Immature natural killer cell (primary cell): ENCODE measurements at regions not wholly inside any gene's neighbourhood (a gene's known extent, or its start where the extent isn't known, plus 50 kb on each side); places are given as distances from the start of the nearest gene placed in this dataset.

Experiments
- DNase-seq, 3 donors: peaks; one replicate each; pipeline ENCODE4 v3.0.0; 2022; ENCODE audit warnings: mixed read lengths in 1 of 3
- H3K27ac Mint-ChIP-seq, 6 donors: one replicate each; pipeline ENCODE4 v1.8.0; 2020; ENCODE audit warnings: mixed read lengths in 6 of 6, mild to moderate bottlenecking in 5 of 6, inconsistent platforms in 4 of 6, moderate library complexity in 3 of 6
- H3K27me3 Mint-ChIP-seq, 3 donors: one replicate each; pipeline ENCODE4 v1.8.0; 2020 to 2021; ENCODE audit warnings: low read depth in 3 of 3, mild to moderate bottlenecking in 3 of 3, mixed read lengths in 3 of 3, moderate library complexity in 3 of 3, inconsistent platforms in 1 of 3
- H3K36me3 Mint-ChIP-seq, 3 donors: one replicate each; pipeline ENCODE4 v1.8.0; 2020; ENCODE audit warnings: mixed read lengths in 3 of 3, inconsistent platforms in 2 of 3, mild to moderate bottlenecking in 2 of 3
- H3K4me1 Mint-ChIP-seq, 2 donors: one replicate each; pipeline ENCODE4 v1.8.0; 2020; ENCODE audit warnings: inconsistent platforms in 2 of 2, mild to moderate bottlenecking in 2 of 2, mixed read lengths in 2 of 2, moderate library complexity in 1 of 2
- H3K4me3 Mint-ChIP-seq, 5 donors: one replicate each; pipeline ENCODE4 v1.8.0; 2020; ENCODE audit warnings: mild to moderate bottlenecking in 5 of 5, mixed read lengths in 5 of 5, inconsistent platforms in 3 of 5, moderate library complexity in 3 of 5
- H3K9me3 Mint-ChIP-seq, 6 donors: one replicate each; pipeline ENCODE4 v1.8.0; 2020; ENCODE audit warnings: mild to moderate bottlenecking in 6 of 6, mixed read lengths in 6 of 6, inconsistent platforms in 4 of 6, moderate library complexity in 3 of 6

GRCh38 chrX:5748586-5749150 is 480.0 kb downstream of the NLGN4X start:
- Mint-ChIP-seq H3K4me1 (no peaks in the 10 kb centered on the region), H3K27me3 (peaks cover 0 to 4% (median 0%) of the 10 kb centered on the region in 3 donors), H3K27ac (no peak overlapping the region), H3K36me3 (peaks cover 0 to 4% (median 0%) of the 10 kb centered on the region in 3 donors), H3K9me3 (peaks cover 6 to 19% (median 11%) of the 10 kb centered on the region in 6 donors), H3K4me3 (no peak overlapping the region)
- DNase-seq, result no peak

GRCh38 chrX:5746231-5746630 is 482.4 kb downstream of the NLGN4X start:
- no peak overlapping the region for H3K27ac Mint-ChIP-seq
- H3K9me3 Mint-ChIP-seq, result peaks cover 5 to 28% (median 14%) of the 10 kb centered on the region in 6 donors
- H3K36me3 Mint-ChIP-seq, result peaks cover 0 to 4% (median 0%) of the 10 kb centered on the region in 3 donors
- H3K4me1 Mint-ChIP-seq, result no peaks in the 10 kb centered on the region
- peaks cover 0 to 5% (median 0%) of the 10 kb centered on the region in 3 donors for H3K27me3 Mint-ChIP-seq
- no peak for DNase-seq
- no peak overlapping the region for H3K4me3 Mint-ChIP-seq

GRCh38 chrX:5733501-5733900 is 495.2 kb downstream of the NLGN4X start:
- peaks cover 6 to 30% (median 12%) of the 10 kb centered on the region in 6 donors for H3K9me3 Mint-ChIP-seq

GRCh38 chrX:5730556-5730955 is 498.1 kb downstream of the NLGN4X start:
- H3K9me3 Mint-ChIP-seq, result peaks cover 4 to 36% (median 17%) of the 10 kb centered on the region in 6 donors
- peaks cover 0 to 3% (median 0%) of the 10 kb centered on the region in 3 donors for H3K36me3 Mint-ChIP-seq
- H3K27ac Mint-ChIP-seq, result no peak overlapping the region
- DNase-seq, result no peak
- H3K27me3 Mint-ChIP-seq, result peaks cover 0 to 3% (median 2%) of the 10 kb centered on the region in 3 donors
- H3K4me3 Mint-ChIP-seq, result no peak overlapping the region
- H3K4me1 Mint-ChIP-seq, result no peaks in the 10 kb centered on the region

More at GRCh38 chrX:5733501-5733900, 495.2 kb downstream of the NLGN4X start:
- Mint-ChIP-seq H3K36me3 (peaks cover 0 to 3% (median 0%) of the 10 kb centered on the region in 3 donors), H3K27ac (no peak overlapping the region), H3K4me1 (no peaks in the 10 kb centered on the region), H3K4me3 (no peak overlapping the region), H3K27me3 (peaks cover 0 to 5% (median 5%) of the 10 kb centered on the region in 3 donors)
- DNase-seq, result no peak

GRCh38 chrX:5726224-5726623 is 502.4 kb downstream of the NLGN4X start:
- H3K27me3 Mint-ChIP-seq, result peaks cover 0 to 5% (median 2%) of the 10 kb centered on the region in 3 donors
- peaks cover 0 to 2% (median 0%) of the 10 kb centered on the region in 3 donors for H3K36me3 Mint-ChIP-seq
- no peak for DNase-seq
- no peak overlapping the region for H3K27ac Mint-ChIP-seq
- H3K9me3 Mint-ChIP-seq, result peaks cover 2 to 35% (median 16%) of the 10 kb centered on the region in 6 donors
- no peak overlapping the region for H3K4me3 Mint-ChIP-seq
- no peaks in the 10 kb centered on the region for H3K4me1 Mint-ChIP-seq

- peaks cover 0 to 2% (median 0%) of the 10 kb centered on the region in 3 donors for H3K27me3 Mint-ChIP-seq
Measured at GRCh38 chrX:5724123-5724522, 504.5 kb downstream of the NLGN4X start.

GRCh38 chrX:5718651-5719050 is 510.0 kb downstream of the NLGN4X start:
- DNase-seq, result no peak
- Mint-ChIP-seq H3K27me3 (peaks cover 0 to 4% (median 2%) of the 10 kb centered on the region in 3 donors), H3K9me3 (peaks cover 3 to 43% (median 15%) of the 10 kb centered on the region in 6 donors), H3K4me1 (no peaks in the 10 kb centered on the region), H3K27ac (no peak overlapping the region), H3K4me3 (no peak overlapping the region), H3K36me3 (no peaks in the 10 kb centered on the region)

More at GRCh38 chrX:5724123-5724522, 504.5 kb downstream of the NLGN4X start:
- DNase-seq, result no peak
- H3K9me3 Mint-ChIP-seq, result peaks cover 1 to 29% (median 16%) of the 10 kb centered on the region in 6 donors
- no peaks in the 10 kb centered on the region for H3K36me3 Mint-ChIP-seq
- no peak overlapping the region for H3K4me3 Mint-ChIP-seq
- H3K27ac Mint-ChIP-seq, result no peak overlapping the region
- no peaks in the 10 kb centered on the region for H3K4me1 Mint-ChIP-seq

GRCh38 chrX:5716666-5717065 is 512.0 kb downstream of the NLGN4X start:
- Mint-ChIP-seq H3K4me1 (no peaks in the 10 kb centered on the region), H3K9me3 (peaks cover 3 to 50% (median 13%) of the 10 kb centered on the region in 6 donors), H3K27ac (no peak overlapping the region), H3K36me3 (no peaks in the 10 kb centered on the region), H3K4me3 (no peak overlapping the region), H3K27me3 (peaks cover 0 to 2% (median 2%) of the 10 kb centered on the region in 3 donors)
- no peak for DNase-seq

- no peaks in the 10 kb centered on the region for H3K4me1 Mint-ChIP-seq
- no peak overlapping the region for H3K4me3 Mint-ChIP-seq
- H3K27me3 Mint-ChIP-seq, result peaks cover 0 to 4% (median 0%) of the 10 kb centered on the region in 3 donors
- H3K36me3 Mint-ChIP-seq, result no peaks in the 10 kb centered on the region
- DNase-seq, result no peak
- no peak overlapping the region for H3K27ac Mint-ChIP-seq
- peaks cover 0 to 25% (median 5%) of the 10 kb centered on the region in 6 donors for H3K9me3 Mint-ChIP-seq
Measured at GRCh38 chrX:5708251-5708650, 520.4 kb downstream of the NLGN4X start.

- H3K9me3 Mint-ChIP-seq, result peaks cover 0 to 9% (median 3%) of the 10 kb centered on the region in 6 donors
- no peaks in the 10 kb centered on the region for H3K4me1 Mint-ChIP-seq
- peaks cover 0 to 3% (median 0%) of the 10 kb centered on the region in 3 donors for H3K27me3 Mint-ChIP-seq
- no peak overlapping the region for H3K4me3 Mint-ChIP-seq
- H3K36me3 Mint-ChIP-seq, result no peaks in the 10 kb centered on the region
- DNase-seq, result no peak
- H3K27ac Mint-ChIP-seq, result no peak overlapping the region
Measured at GRCh38 chrX:5702890-5703289, 525.8 kb downstream of the NLGN4X start.

- H3K4me3 Mint-ChIP-seq, result no peak overlapping the region
- peaks cover 0 to 7% (median 3%) of the 10 kb centered on the region in 6 donors for H3K9me3 Mint-ChIP-seq
- H3K36me3 Mint-ChIP-seq, result no peaks in the 10 kb centered on the region
- H3K4me1 Mint-ChIP-seq, result no peaks in the 10 kb centered on the region
- no peak overlapping the region for H3K27ac Mint-ChIP-seq
- H3K27me3 Mint-ChIP-seq, result peaks cover 0 to 2% (median 0%) of the 10 kb centered on the region in 3 donors
- DNase-seq, result no peak
Measured at GRCh38 chrX:5695971-5696370, 532.7 kb downstream of the NLGN4X start.

- DNase-seq, result no peak
- Mint-ChIP-seq H3K27me3 (peaks cover 0 to 2% (median 0%) of the 10 kb centered on the region in 3 donors), H3K4me3 (no peak overlapping the region), H3K9me3 (peaks cover 0 to 19% (median 3%) of the 10 kb centered on the region in 6 donors), H3K36me3 (no peaks in the 10 kb centered on the region), H3K27ac (no peak overlapping the region), H3K4me1 (no peaks in the 10 kb centered on the region)
Measured at GRCh38 chrX:5683996-5684395, 544.7 kb downstream of the NLGN4X start.

GRCh38 chrX:5681159-5681558 is 547.5 kb downstream of the NLGN4X start:
- Mint-ChIP-seq H3K27me3 (peaks cover 0 to 2% (median 0%) of the 10 kb centered on the region in 3 donors), H3K4me3 (no peak overlapping the region), H3K36me3 (no peaks in the 10 kb centered on the region), H3K27ac (no peak overlapping the region), H3K9me3 (peaks cover 0 to 14% (median 4%) of the 10 kb centered on the region in 6 donors), H3K4me1 (no peaks in the 10 kb centered on the region)
- no peak for DNase-seq

- Mint-ChIP-seq H3K27me3 (peaks cover 0 to 2% (median 2%) of the 10 kb centered on the region in 3 donors), H3K36me3 (no peaks in the 10 kb centered on the region), H3K4me1 (no peaks in the 10 kb centered on the region), H3K27ac (no peak overlapping the region), H3K4me3 (no peak overlapping the region), H3K9me3 (peaks cover 0 to 10% (median 5%) of the 10 kb centered on the region in 6 donors)
- no peak for DNase-seq
Measured at GRCh38 chrX:5674036-5674435, 554.6 kb downstream of the NLGN4X start.
